Tibial nerve (tissue), 4 donors: ENCODE measurements at regions not wholly inside any gene's neighbourhood (a gene's known extent, or its start where the extent isn't known, plus 50 kb on each side); places are given as distances from the start of the nearest gene placed in this dataset.

Experiments used
- CTCF ChIP-seq, 5 experiments: fragments of 200-600 bp in 3 of 5; fragments of 450-650 bp in 2 of 5; sonication (generic) in 3 of 5; IDR thresholded peaks; one replicate each; pipeline ENCODE4 v1.5.1; 2016 to 2019; ENCODE audit warnings: antibody characterized with exemption in 5 of 5, mild to moderate bottlenecking in 3 of 5, moderate library complexity in 2 of 5
- EP300 ChIP-seq, 2 donors: sonication (generic); formaldehyde crosslinking; IDR thresholded peaks; one replicate each; pipeline ENCODE4 v1.6.1; 2017; ENCODE audit warnings: antibody characterized with exemption in 2 of 2, mild to moderate bottlenecking in 1 of 2
- POLR2A ChIP-seq, 2 donors: fragments of 450-650 bp; IDR thresholded peaks; one replicate each; pipeline ENCODE4 v1.6.1; 2017; ENCODE audit warnings: antibody characterized with exemption in 2 of 2, mild to moderate bottlenecking in 2 of 2, moderate library complexity in 2 of 2

DNA sequence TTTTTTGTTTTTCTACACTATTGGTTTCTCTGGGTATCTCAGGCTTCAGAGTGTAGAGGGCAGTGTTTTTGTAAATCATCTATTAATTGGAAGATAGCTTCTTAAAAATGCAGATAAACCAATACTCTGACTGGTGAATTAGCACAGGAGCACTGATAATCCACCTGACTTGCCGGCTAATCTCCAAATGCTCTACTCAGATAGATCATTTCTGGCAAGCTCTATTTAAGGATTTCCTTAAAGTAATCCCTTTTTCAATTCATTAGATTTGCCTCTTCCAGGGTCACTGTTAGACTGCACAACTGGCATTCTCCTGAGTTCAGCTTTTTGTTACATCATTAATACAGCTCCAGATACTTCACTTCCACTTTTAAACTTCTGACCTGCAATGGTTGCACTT is 1390.3 kb upstream of the NUDT12 start:
- TF ChIP-seq POLR2A (IDR thresholded peaks at IDR 0.05) (no peak), CTCF (IDR thresholded peaks at IDR 0.05) (no peak), EP300 (IDR thresholded peaks at IDR 0.05) (no peak)
